ENCODE measurements at regions not wholly inside any gene's neighbourhood (a gene's known extent, or its start where the extent isn't known, plus 50 kb on each side); places are given as distances from the start of the nearest gene placed in this dataset.

GRCh38 chr9:134504106-134504385 lies 137.6 kb upstream of the COL5A1 start:
- H3K4me3 ChIP-seq (ENCODE audit: low read depth, low read length): no peak overlapping the region
- H3K27me3 ChIP-seq (replicated peaks): peaks cover 8% of the 10 kb centered on the region
- TF ChIP-seq CTCF (IDR thresholded peaks at IDR 0.05; ENCODE audit: low read depth, low read length, missing control alignments): no peak
- no peak overlapping the region for H3K27ac ChIP-seq
- no peaks in the 10 kb centered on the region for H3K36me3 ChIP-seq (replicated peaks)
- DNase-seq: no peak
- in situ Hi-C loops (cut with HindIII; ENCODE audit: low pct_ligation_motif_present, low sequenced_read_pairs): no loop called here

GRCh38 chr9:134505032-134505431 lies 136.6 kb upstream of the COL5A1 start:
- no peaks in the 10 kb centered on the region for H3K36me3 ChIP-seq (replicated peaks)
- H3K27me3 ChIP-seq (replicated peaks): peaks cover 8% of the 10 kb centered on the region
- DNase-seq: no peak
- in situ Hi-C loops (cut with HindIII; ENCODE audit: low pct_ligation_motif_present, low sequenced_read_pairs): no loop called here
- no peak overlapping the region for H3K27ac ChIP-seq
- no peak overlapping the region for H3K4me3 ChIP-seq (ENCODE audit: low read depth, low read length)
- no peak for TF ChIP-seq CTCF (IDR thresholded peaks at IDR 0.05; ENCODE audit: low read depth, low read length, missing control alignments)

- Histone ChIP-seq H3K27me3 (replicated peaks) (no peaks in the 10 kb centered on the region), H3K36me3 (replicated peaks) (no peaks in the 10 kb centered on the region), H3K27ac (no peak overlapping the region), H3K4me3 (ENCODE audit: low read depth, low read length) (no peak overlapping the region)
- in situ Hi-C loops (cut with HindIII; ENCODE audit: low pct_ligation_motif_present, low sequenced_read_pairs): no loop called here
- no peak for TF ChIP-seq CTCF (IDR thresholded peaks at IDR 0.05; ENCODE audit: low read depth, low read length, missing control alignments)
- DNase-seq: no peak
Observed at GRCh38 chr9:134509281-134509680, 132.3 kb upstream of the COL5A1 start.

GRCh38 chr9:134509817-134510216 lies 131.8 kb upstream of the COL5A1 start:
- Histone ChIP-seq H3K36me3 (replicated peaks) (no peaks in the 10 kb centered on the region), H3K27me3 (replicated peaks) (no peaks in the 10 kb centered on the region), H3K4me3 (ENCODE audit: low read depth, low read length) (no peak overlapping the region), H3K27ac (no peak overlapping the region)
- in situ Hi-C loops (cut with HindIII; ENCODE audit: low pct_ligation_motif_present, low sequenced_read_pairs): no loop called here
- DNase-seq: no peak
- no peak for TF ChIP-seq CTCF (IDR thresholded peaks at IDR 0.05; ENCODE audit: low read depth, low read length, missing control alignments)

GRCh38 chr9:134514503-134514902 lies 127.1 kb upstream of the COL5A1 start:
- no peak for TF ChIP-seq CTCF (IDR thresholded peaks at IDR 0.05; ENCODE audit: low read depth, low read length, missing control alignments)
- no peak for DNase-seq
- no peak overlapping the region for H3K4me3 ChIP-seq (ENCODE audit: low read depth, low read length)
- no peak overlapping the region for H3K27ac ChIP-seq
- H3K36me3 ChIP-seq (replicated peaks): no peaks in the 10 kb centered on the region
- no peaks in the 10 kb centered on the region for H3K27me3 ChIP-seq (replicated peaks)
- in situ Hi-C loops (cut with HindIII; ENCODE audit: low pct_ligation_motif_present, low sequenced_read_pairs): no loop called here

GRCh38 chr9:134515026-134515821 lies 126.4 kb upstream of the COL5A1 start:
- Histone ChIP-seq H3K27me3 (replicated peaks) (no peaks in the 10 kb centered on the region), H3K4me3 (ENCODE audit: low read depth, low read length) (no peak overlapping the region), H3K36me3 (replicated peaks) (no peaks in the 10 kb centered on the region), H3K27ac (no peak overlapping the region)
- no peak for DNase-seq
- in situ Hi-C loops (cut with HindIII; ENCODE audit: low pct_ligation_motif_present, low sequenced_read_pairs): no loop called here
- no peak for TF ChIP-seq CTCF (IDR thresholded peaks at IDR 0.05; ENCODE audit: low read depth, low read length, missing control alignments)

Data from brain microvascular endothelial cell (primary cell).